ENCODE measurements at regions not wholly inside any gene's neighbourhood (a gene's known extent, or its start where the extent isn't known, plus 50 kb on each side); places are given as distances from the start of the nearest gene placed in this dataset.

GRCh38 chr21:38989745-38990423 lies 184.2 kb downstream of the ETS2 start:
- no peak overlapping the region for H2AK9ac ChIP-seq (replicated peaks; ENCODE audit: low read depth, low read length, poor library complexity)
- H3K9me1 ChIP-seq (ENCODE audit: insufficient read depth, low read length): peaks cover 34% of the 10 kb centered on the region
- H3K14ac ChIP-seq (replicated peaks; ENCODE audit: low read depth, low read length): peak overlapping the region; percentile 54
- H3K9ac ChIP-seq (ENCODE audit: low read depth, low read length): peak overlapping the region; percentile 40
- ATAC-seq (ENCODE audit: low read depth) (peak; percentile 65), DNase-seq (peak; percentile 94)
- TF ChIP-seq FOS (IDR thresholded peaks at IDR 0.05; ENCODE audit: low read depth, low read length) (0 out of 2 replicates have a peak, but pooled peaks have one; percentile 12), BHLHE40 (IDR thresholded peaks at IDR 0.05; ENCODE audit: low read depth, low read length) (peak; percentile 97), RCOR1 (IDR thresholded peaks at IDR 0.05; ENCODE audit: insufficient replicate concordance, low read length) (no peak), SMC3 (IDR thresholded peaks at IDR 0.05; ENCODE audit: low read depth, low read length) (0 out of 2 replicates have a peak, but pooled peaks have one; percentile 15), ELK1 (IDR thresholded peaks at IDR 0.05; ENCODE audit: borderline replicate concordance, low read depth, low read length) (no peak), MAZ (IDR thresholded peaks at IDR 0.05; ENCODE audit: borderline replicate concordance, low read depth, low read length) (no peak), MAFK (IDR thresholded peaks at IDR 0.05; ENCODE audit: low read depth, low read length) (no peak), MXI1 (IDR thresholded peaks at IDR 0.05; ENCODE audit: borderline replicate concordance, low read depth, low read length) (0 out of 2 replicates have a peak, but pooled peaks have one; percentile 48), RAD21 (IDR thresholded peaks at IDR 0.05; ENCODE audit: low read length) (0 out of 2 replicates have a peak, but pooled peaks have one; percentile 14), CHD1 (IDR thresholded peaks at IDR 0.05; ENCODE audit: low read depth, low read length) (no peak)
- TF ChIP-seq, protein P1, sequence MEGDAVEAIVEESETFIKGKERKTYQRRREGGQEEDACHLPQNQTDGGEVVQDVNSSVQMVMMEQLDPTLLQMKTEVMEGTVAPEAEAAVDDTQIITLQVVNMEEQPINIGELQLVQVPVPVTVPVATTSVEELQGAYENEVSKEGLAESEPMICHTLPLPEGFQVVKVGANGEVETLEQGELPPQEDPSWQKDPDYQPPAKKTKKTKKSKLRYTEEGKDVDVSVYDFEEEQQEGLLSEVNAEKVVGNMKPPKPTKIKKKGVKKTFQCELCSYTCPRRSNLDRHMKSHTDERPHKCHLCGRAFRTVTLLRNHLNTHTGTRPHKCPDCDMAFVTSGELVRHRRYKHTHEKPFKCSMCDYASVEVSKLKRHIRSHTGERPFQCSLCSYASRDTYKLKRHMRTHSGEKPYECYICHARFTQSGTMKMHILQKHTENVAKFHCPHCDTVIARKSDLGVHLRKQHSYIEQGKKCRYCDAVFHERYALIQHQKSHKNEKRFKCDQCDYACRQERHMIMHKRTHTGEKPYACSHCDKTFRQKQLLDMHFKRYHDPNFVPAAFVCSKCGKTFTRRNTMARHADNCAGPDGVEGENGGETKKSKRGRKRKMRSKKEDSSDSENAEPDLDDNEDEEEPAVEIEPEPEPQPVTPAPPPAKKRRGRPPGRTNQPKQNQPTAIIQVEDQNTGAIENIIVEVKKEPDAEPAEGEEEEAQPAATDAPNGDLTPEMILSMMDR (conservative IDR thresholded peaks at IDR 0.05; ENCODE audit: low read depth, low read length): no peak
- TF ChIP-seq, protein P2, sequence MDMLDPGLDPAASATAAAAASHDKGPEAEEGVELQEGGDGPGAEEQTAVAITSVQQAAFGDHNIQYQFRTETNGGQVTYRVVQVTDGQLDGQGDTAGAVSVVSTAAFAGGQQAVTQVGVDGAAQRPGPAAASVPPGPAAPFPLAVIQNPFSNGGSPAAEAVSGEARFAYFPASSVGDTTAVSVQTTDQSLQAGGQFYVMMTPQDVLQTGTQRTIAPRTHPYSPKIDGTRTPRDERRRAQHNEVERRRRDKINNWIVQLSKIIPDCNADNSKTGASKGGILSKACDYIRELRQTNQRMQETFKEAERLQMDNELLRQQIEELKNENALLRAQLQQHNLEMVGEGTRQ (IDR thresholded peaks at IDR 0.05; ENCODE audit: low read depth, low read length): no peak
- peak overlapping the region; percentile 39 for H3K23ac ChIP-seq (ENCODE audit: low read depth, low read length)
- peak overlapping the region; percentile 33 for H2BK5ac ChIP-seq (ENCODE audit: low read depth, low read length, poor library complexity, severe bottlenecking)
- peak overlapping the region; percentile 96; the same call in 1 of the 2 replicates for H2AK5ac ChIP-seq (ENCODE audit: low read depth, low read length)
- peak overlapping the region; percentile 80 for H2BK20ac ChIP-seq (ENCODE audit: low read depth, low read length)
- peak overlapping the region; percentile 61 for H3K27ac ChIP-seq (ENCODE audit: insufficient read depth, low read length)
- peaks cover 49% of the 10 kb centered on the region for H3K4me1 ChIP-seq (ENCODE audit: control insufficient read depth, insufficient read depth, low read length)
- peak overlapping the region; percentile 57 for H3K56ac ChIP-seq (ENCODE audit: extremely low read depth, insufficient read depth, low read length)
- H4K8ac ChIP-seq (ENCODE audit: low read depth in 2 of 2, low read length in 2 of 2): peak overlapping the region; percentile 16 to 46; a peak in 2 of 4 replicates
- peak overlapping the region; percentile 73 for H4K5ac ChIP-seq (ENCODE audit: low read depth, low read length)
- no CpG with 5 or more reads among the region's 17 CpGs for WGBS, 2 experiments (ENCODE audit: extremely low coverage in 2 of 2, insufficient read length in 1 of 2)
- peak overlapping the region; percentile 77 for H3K4ac ChIP-seq (ENCODE audit: low read depth, low read length)
- H2BK15ac ChIP-seq (ENCODE audit: low read depth, low read length): peak overlapping the region; percentile 71; the same call in 2 of the 3 replicates
- POLR2A ChIA-PET (ENCODE audit: unreplicated experiment): interaction anchor here (1.1 kb wide), 1 partner anchor 184 kb away, joined by 12 read pairs; the partner anchor contains the start of gene ETS2
- no TSS peak for BruUV-seq (replicated peaks)
- H3K27me3 ChIP-seq (ENCODE audit: control insufficient read depth, insufficient read depth, low read length): no peaks in the 10 kb centered on the region
- peak overlapping the region; percentile 86 for H2BK120ac ChIP-seq (ENCODE audit: low read depth, low read length)
- peak overlapping the region; percentile 48 for H3K4me2 ChIP-seq (ENCODE audit: low read depth, low read length)
- H3K79me1 ChIP-seq (ENCODE audit: low read depth in 1 of 2, low read length in 2 of 2): no peaks in the 10 kb centered on the region
- CTCF ChIA-PET: no interaction called here
- dilution Hi-C loops (cut with HindIII; ENCODE audit: low sequenced_read_pairs, unreplicated experiment) (no loop called here), intact Hi-C loops (cut with micrococcal nuclease) (loop anchor here (5.0 to 10.0 kb wide), 3 partner anchors 68 to 185 kb away; partner anchors contain the start of gene ETS2), in situ Hi-C loops (cut with MboI; ENCODE audit: low sequenced_read_pairs) (no loop called here)
- H2AFZ ChIP-seq (replicated peaks; ENCODE audit: low read length, poor library complexity): peak overlapping the region; percentile 74
- H3K36me3 ChIP-seq (ENCODE audit: control insufficient read depth, insufficient read depth, low read length): no peaks in the 10 kb centered on the region
- peak overlapping the region; percentile 82; the same call in 1 of the 2 replicates for H4K91ac ChIP-seq (ENCODE audit: insufficient read depth, low read depth, low read length)
- H4K20me1 ChIP-seq (ENCODE audit: insufficient read depth, low read length): no peaks in the 10 kb centered on the region; the same call in 1 of the 2 replicates
- H3K9me3 ChIP-seq (ENCODE audit: control insufficient read depth, insufficient read depth, low read length): no peaks in the 10 kb centered on the region
- peak overlapping the region; percentile 78 for H3K18ac ChIP-seq (ENCODE audit: low read depth, low read length)
- no peak overlapping the region for H3K4me3 ChIP-seq (ENCODE audit: insufficient read depth, low read depth, low read length)
